GM12872 (cell line): ENCODE measurements at regions not wholly inside any gene's neighbourhood (a gene's known extent, or its start where the extent isn't known, plus 50 kb on each side); places are given as distances from the start of the nearest gene placed in this dataset.

Experiments
- CTCF ChIP-seq: IDR thresholded peaks from 3 replicates; pipeline ENCODE4 v1.5.1; 2011; ENCODE audit warnings: low read depth, mild to moderate bottlenecking, low read length, moderate library complexity; ENCODE audit not compliant: insufficient read depth

GRCh38 chr6:28769626-28770402 is 154.0 kb downstream of the TRIM27 start:
- TF ChIP-seq CTCF, result no peak

- no peak for TF ChIP-seq CTCF
Measured at GRCh38 chr6:28770732-28771131, 153.1 kb downstream of the TRIM27 start.

- TF ChIP-seq CTCF, result peak; percentile 21; the same call in 1 of the 3 replicates
Measured at GRCh38 chr6:28771401-28772267, 152.2 kb downstream of the TRIM27 start.

- TF ChIP-seq CTCF, result no peak
Measured at GRCh38 chr6:28772480-28773381, 151.1 kb downstream of the TRIM27 start.

GRCh38 chr6:28774292-28775051 is 149.3 kb downstream of the TRIM27 start:
- TF ChIP-seq CTCF, result no peak

- TF ChIP-seq CTCF, result no peak
Measured at GRCh38 chr6:28775052-28775376, 148.8 kb downstream of the TRIM27 start.
